Sigmoid colon (tissue), 3 donors: ENCODE measurements at regions not wholly inside any gene's neighbourhood (a gene's known extent, or its start where the extent isn't known, plus 50 kb on each side); places are given as distances from the start of the nearest gene placed in this dataset.

Experiments used
- POLR2A ChIP-seq, 2 donors: fragments of 450-650 bp; IDR thresholded peaks; one replicate each; pipeline ENCODE4 v1.6.1; 2016; ENCODE audit warnings: antibody characterized with exemption in 2 of 2, mild to moderate bottlenecking in 2 of 2, moderate library complexity in 2 of 2
- TF ChIP-seq, protein P1 (sequence below), 4 experiments: fragments of 450-650 bp in 3 of 4; fragments of 200-600 bp in 1 of 4; IDR thresholded peaks; one replicate each; pipeline ENCODE4 v1.5.1; 2016 to 2019; ENCODE audit warnings: antibody characterized with exemption in 4 of 4, mild to moderate bottlenecking in 3 of 4, moderate library complexity in 2 of 4

DNA sequence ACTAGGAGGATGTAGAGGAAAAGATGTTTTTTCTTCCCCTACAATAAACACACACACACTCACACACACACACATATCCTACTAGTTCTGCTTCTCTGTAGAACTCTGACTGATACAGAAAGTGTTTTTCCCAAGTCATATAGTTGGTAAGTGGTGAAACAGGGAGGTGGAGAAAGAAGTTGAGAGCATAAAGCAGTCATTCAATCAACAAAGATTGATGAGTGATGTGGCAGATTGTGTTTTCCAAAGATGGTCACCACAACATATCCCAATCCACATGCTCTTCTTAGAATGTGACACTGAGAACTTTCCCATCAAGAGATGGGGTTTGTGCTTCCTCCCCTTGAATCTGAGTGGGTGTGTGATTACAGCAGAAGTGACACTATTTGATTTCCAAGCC, 123.4 kb upstream of the ATP6AP2 start:
- TF ChIP-seq, protein P1, sequence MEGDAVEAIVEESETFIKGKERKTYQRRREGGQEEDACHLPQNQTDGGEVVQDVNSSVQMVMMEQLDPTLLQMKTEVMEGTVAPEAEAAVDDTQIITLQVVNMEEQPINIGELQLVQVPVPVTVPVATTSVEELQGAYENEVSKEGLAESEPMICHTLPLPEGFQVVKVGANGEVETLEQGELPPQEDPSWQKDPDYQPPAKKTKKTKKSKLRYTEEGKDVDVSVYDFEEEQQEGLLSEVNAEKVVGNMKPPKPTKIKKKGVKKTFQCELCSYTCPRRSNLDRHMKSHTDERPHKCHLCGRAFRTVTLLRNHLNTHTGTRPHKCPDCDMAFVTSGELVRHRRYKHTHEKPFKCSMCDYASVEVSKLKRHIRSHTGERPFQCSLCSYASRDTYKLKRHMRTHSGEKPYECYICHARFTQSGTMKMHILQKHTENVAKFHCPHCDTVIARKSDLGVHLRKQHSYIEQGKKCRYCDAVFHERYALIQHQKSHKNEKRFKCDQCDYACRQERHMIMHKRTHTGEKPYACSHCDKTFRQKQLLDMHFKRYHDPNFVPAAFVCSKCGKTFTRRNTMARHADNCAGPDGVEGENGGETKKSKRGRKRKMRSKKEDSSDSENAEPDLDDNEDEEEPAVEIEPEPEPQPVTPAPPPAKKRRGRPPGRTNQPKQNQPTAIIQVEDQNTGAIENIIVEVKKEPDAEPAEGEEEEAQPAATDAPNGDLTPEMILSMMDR (IDR thresholded peaks at IDR 0.05) = no peak
- no peak for TF ChIP-seq POLR2A (IDR thresholded peaks at IDR 0.05)
